Choroid plexus epithelial cell (primary cell): ENCODE measurements at regions not wholly inside any gene's neighbourhood (a gene's known extent, or its start where the extent isn't known, plus 50 kb on each side); places are given as distances from the start of the nearest gene placed in this dataset.

ENCODE experiments used
- DNase-seq: peaks from one replicate; pipeline ENCODE4 v3.0.0-alpha.2; 2010; ENCODE audit warnings: low read depth
- H3K4me3 ChIP-seq: 2 replicates; pipeline ENCODE4 v1.5.1; 2011; ENCODE audit warnings: low read depth, mild to moderate bottlenecking, control low read depth, low read length, moderate library complexity
- CTCF ChIP-seq: conservative IDR thresholded peaks from 2 replicates; pipeline ENCODE4 v1.5.1; 2011; ENCODE audit warnings: low read depth, mild to moderate bottlenecking, control low read depth, inconsistent platforms, low read length, moderate library complexity

GRCh38 chr5:87164409-87164808 lies 103.3 kb upstream of the RASA1 start:
- peak; percentile 29 for DNase-seq
- no peak for TF ChIP-seq CTCF
- H3K4me3 ChIP-seq, result no peak overlapping the region

GRCh38 chr5:87169300-87169991 lies 98.2 kb upstream of the RASA1 start:
- H3K4me3 ChIP-seq, result no peak overlapping the region
- no peak for DNase-seq
- no peak for TF ChIP-seq CTCF

- no peak overlapping the region for H3K4me3 ChIP-seq
- TF ChIP-seq CTCF, result no peak
- DNase-seq, result no peak
These were observed 96.9 kb upstream of the RASA1 start for GRCh38 chr5:87170799-87171198.

- TF ChIP-seq CTCF, result no peak
- H3K4me3 ChIP-seq, result no peak overlapping the region
- no peak for DNase-seq
These were observed 85.0 kb upstream of the RASA1 start for GRCh38 chr5:87182649-87183048.

GRCh38 chr5:87183896-87184295 lies 83.8 kb upstream of the RASA1 start:
- H3K4me3 ChIP-seq, result no peak overlapping the region
- no peak for TF ChIP-seq CTCF
- DNase-seq, result no peak

- no peak overlapping the region for H3K4me3 ChIP-seq
- TF ChIP-seq CTCF, result no peak
- DNase-seq, result no peak
These were observed 83.1 kb upstream of the RASA1 start for GRCh38 chr5:87184605-87185004.

GRCh38 chr5:87185838-87186237 lies 81.8 kb upstream of the RASA1 start:
- H3K4me3 ChIP-seq, result no peak overlapping the region
- no peak for DNase-seq
- TF ChIP-seq CTCF, result no peak
